Trophoblast cell (in vitro differentiated cells and primary cell): ENCODE measurements at regions not wholly inside any gene's neighbourhood (a gene's known extent, or its start where the extent isn't known, plus 50 kb on each side); places are given as distances from the start of the nearest gene placed in this dataset.

ENCODE experiments used
- DNase-seq, 2 donors: peaks; one replicate each; pipeline ENCODE4 v3.0.0-alpha.2; 2016
- H2AFZ ChIP-seq: 2 replicates; pipeline ENCODE4 v1.6.1; 2013; ENCODE audit warnings: low read length, moderate library complexity, mild to moderate bottlenecking; ENCODE audit not compliant: insufficient read depth, poor library complexity
- H2AK5ac ChIP-seq: 2 replicates; pipeline ENCODE4 v1.6.1; 2013; ENCODE audit warnings: mild to moderate bottlenecking, low read length
- H2BK120ac ChIP-seq: 2 replicates; pipeline ENCODE4 v1.6.1; 2013; ENCODE audit warnings: low read length, mild to moderate bottlenecking, moderate library complexity; ENCODE audit not compliant: insufficient read depth, poor library complexity
- H2BK12ac ChIP-seq: 2 replicates; pipeline ENCODE4 v1.6.1; 2013; ENCODE audit warnings: mild to moderate bottlenecking, low read length, moderate library complexity
- H2BK5ac ChIP-seq: 2 replicates; pipeline ENCODE4 v1.6.1; 2013; ENCODE audit warnings: low read length, low read depth, moderate library complexity, mild to moderate bottlenecking; ENCODE audit not compliant: poor library complexity
- H3K14ac ChIP-seq: 2 replicates; pipeline ENCODE4 v1.6.1; 2013; ENCODE audit warnings: mild to moderate bottlenecking, low read length
- H3K18ac ChIP-seq: 2 replicates; pipeline ENCODE4 v1.6.1; 2013; ENCODE audit warnings: mild to moderate bottlenecking, low read length
- H3K23ac ChIP-seq: 2 replicates; pipeline ENCODE4 v1.6.1; 2013; ENCODE audit warnings: low read length
- H3K27ac ChIP-seq: 2 replicates; pipeline ENCODE4 v1.5.1; 2013; ENCODE audit warnings: low read depth, mild to moderate bottlenecking, inconsistent platforms, low read length, moderate library complexity
- H3K27me3 ChIP-seq: 2 replicates; pipeline ENCODE4 v1.6.1; 2013; ENCODE audit warnings: inconsistent platforms, mild to moderate bottlenecking, low read length, moderate library complexity; ENCODE audit not compliant: insufficient read depth
- H3K36me3 ChIP-seq, 2 experiments: 1 replicate in 1 of 2; 2 replicates in 1 of 2; pipeline ENCODE4 v1.6.1; 2013; ENCODE audit warnings: low read length in 2 of 2, mild to moderate bottlenecking in 2 of 2, moderate library complexity in 1 of 2; ENCODE audit not compliant: insufficient read depth in 2 of 2, control insufficient read depth in 1 of 2
- H3K4ac ChIP-seq: 2 replicates; pipeline ENCODE4 v1.6.1; 2013; ENCODE audit warnings: low read depth, mild to moderate bottlenecking, low read length, moderate library complexity
- H3K4me1 ChIP-seq, 2 experiments: 1 replicate in 1 of 2; 2 replicates in 1 of 2; pipeline ENCODE4 v1.6.1; 2013; ENCODE audit warnings: low read length in 2 of 2, mild to moderate bottlenecking in 2 of 2, moderate library complexity in 1 of 2; ENCODE audit not compliant: insufficient read depth in 2 of 2, control insufficient read depth in 1 of 2
- H3K4me2 ChIP-seq: 2 replicates; pipeline ENCODE4 v1.6.1; 2013; ENCODE audit warnings: inconsistent platforms, mild to moderate bottlenecking, low read length, moderate library complexity
- H3K4me3 ChIP-seq: 2 replicates; pipeline ENCODE4 v1.5.1; 2013; ENCODE audit warnings: mild to moderate bottlenecking, low read depth, low read length, inconsistent platforms
- H3K79me1 ChIP-seq: one replicate; pipeline ENCODE4 v1.6.1; 2013; ENCODE audit warnings: low read length
- H3K79me2 ChIP-seq: 2 replicates; pipeline ENCODE4 v1.6.1; 2013; ENCODE audit warnings: low read length, mild to moderate bottlenecking; ENCODE audit not compliant: control insufficient read depth, insufficient read depth, poor library complexity
- H3K9ac ChIP-seq: 2 replicates; pipeline ENCODE4 v1.6.1; 2013; ENCODE audit warnings: mild to moderate bottlenecking, low read length
- H3K9me3 ChIP-seq: 2 replicates; pipeline ENCODE4 v1.6.1; 2013; ENCODE audit warnings: low read depth, mild to moderate bottlenecking, control low read depth, inconsistent platforms, low read length; ENCODE audit not compliant: insufficient read depth
- H4K12ac ChIP-seq: 2 replicates; pipeline ENCODE4 v1.6.1; 2013; ENCODE audit warnings: low read depth, mild to moderate bottlenecking, low read length, moderate library complexity
- H4K8ac ChIP-seq: 2 replicates; pipeline ENCODE4 v1.6.1; 2013; ENCODE audit warnings: low read depth, mild to moderate bottlenecking, low read length, moderate library complexity
- H4K91ac ChIP-seq: one replicate; pipeline ENCODE4 v1.6.1; 2013; ENCODE audit warnings: low read depth, mild to moderate bottlenecking, low read length, moderate library complexity
- WGBS: extraction: QIAGEN DNeasy Blood & Tissue Kit; methylation state at CpG from one replicate; pipeline ENCODE4 v1.1.7; 2013; ENCODE audit warnings: missing lambda C conversion rate; ENCODE audit not compliant: insufficient read length, insufficient coverage; ENCODE audit errors: extremely low coverage; 5-methylcytosine and 5-hydroxymethylcytosine counted together

- Histone ChIP-seq H2BK12ac (no peak overlapping the region), H3K27me3 (no peaks in the 10 kb centered on the region), H3K4me1 (no peaks in the 10 kb centered on the region), H2BK5ac (no peak overlapping the region), H2AFZ (no peak overlapping the region), H3K79me1 (no peaks in the 10 kb centered on the region), H3K4ac (no peak overlapping the region), H3K9ac (no peak overlapping the region), H3K9me3 (no peaks in the 10 kb centered on the region), H3K23ac (no peak overlapping the region), H3K79me2 (no peaks in the 10 kb centered on the region), H3K18ac (no peak overlapping the region), H3K14ac (no peak overlapping the region), H3K4me3 (no peak overlapping the region), H3K27ac (no peak overlapping the region), H4K12ac (no peak overlapping the region), H4K91ac (no peak overlapping the region), H2AK5ac (no peak overlapping the region), H3K36me3 (no peaks in the 10 kb centered on the region), H2BK120ac (no peak overlapping the region), H3K4me2 (no peak overlapping the region), H4K8ac (no peak overlapping the region)
- DNase-seq, result no peak
- WGBS, result 100% methylated on average over 1 of the region's 3 CpGs
Measured at GRCh38 chr5:57551251-57551650, 68.6 kb upstream of the ACTBL2 start.

- Histone ChIP-seq H3K4me2 (no peak overlapping the region), H4K8ac (no peak overlapping the region), H3K4ac (no peak overlapping the region), H4K91ac (no peak overlapping the region), H3K9me3 (no peaks in the 10 kb centered on the region), H2BK12ac (no peak overlapping the region), H3K23ac (no peak overlapping the region), H3K27ac (no peak overlapping the region), H3K36me3 (no peaks in the 10 kb centered on the region), H3K18ac (no peak overlapping the region), H3K4me3 (no peak overlapping the region), H2AK5ac (no peak overlapping the region), H3K4me1 (no peaks in the 10 kb centered on the region), H3K79me2 (no peaks in the 10 kb centered on the region), H3K14ac (no peak overlapping the region), H3K79me1 (no peaks in the 10 kb centered on the region), H2BK5ac (no peak overlapping the region), H2AFZ (no peak overlapping the region), H3K27me3 (no peaks in the 10 kb centered on the region), H4K12ac (no peak overlapping the region), H3K9ac (no peak overlapping the region), H2BK120ac (no peak overlapping the region)
- no peak for DNase-seq
- WGBS, result no CpG with 5 or more reads among the region's 6 CpGs
Measured at GRCh38 chr5:57550132-57550531, 67.5 kb upstream of the ACTBL2 start.

- Histone ChIP-seq H3K9me3 (no peaks in the 10 kb centered on the region), H2BK12ac (no peak overlapping the region), H3K18ac (no peak overlapping the region), H3K14ac (no peak overlapping the region), H4K8ac (no peak overlapping the region), H3K4me3 (no peak overlapping the region), H4K91ac (no peak overlapping the region), H2AFZ (no peak overlapping the region), H3K27ac (no peak overlapping the region), H3K36me3 (no peaks in the 10 kb centered on the region), H3K9ac (no peak overlapping the region), H4K12ac (no peak overlapping the region), H3K4me2 (no peak overlapping the region), H3K23ac (no peak overlapping the region), H2BK120ac (no peak overlapping the region), H3K27me3 (no peaks in the 10 kb centered on the region), H3K79me1 (no peaks in the 10 kb centered on the region), H2AK5ac (no peak overlapping the region), H3K4me1 (no peaks in the 10 kb centered on the region), H3K4ac (no peak overlapping the region), H2BK5ac (no peak overlapping the region), H3K79me2 (no peaks in the 10 kb centered on the region)
- no peak for DNase-seq
Measured at GRCh38 chr5:57549566-57549965, 67.0 kb upstream of the ACTBL2 start.

GRCh38 chr5:57540823-57541222, 58.2 kb upstream of the ACTBL2 start:
- no peak overlapping the region for H2BK120ac ChIP-seq
- no peaks in the 10 kb centered on the region for H3K27me3 ChIP-seq
- no peak overlapping the region for H2AK5ac ChIP-seq
- H3K14ac ChIP-seq, result no peak overlapping the region
- H3K79me1 ChIP-seq, result no peaks in the 10 kb centered on the region
- no peak for DNase-seq
- H3K79me2 ChIP-seq, result no peaks in the 10 kb centered on the region
- H3K18ac ChIP-seq, result no peak overlapping the region
- no peak overlapping the region for H3K9ac ChIP-seq
- no peaks in the 10 kb centered on the region for H3K9me3 ChIP-seq
- no peak overlapping the region for H4K91ac ChIP-seq
- H3K23ac ChIP-seq, result no peak overlapping the region
- H2AFZ ChIP-seq, result no peak overlapping the region
- H3K4ac ChIP-seq, result no peak overlapping the region
- H2BK12ac ChIP-seq, result no peak overlapping the region
- no peak overlapping the region for H3K27ac ChIP-seq
- H4K12ac ChIP-seq, result no peak overlapping the region
- no peaks in the 10 kb centered on the region for H3K4me1 ChIP-seq
- no peak overlapping the region for H3K4me2 ChIP-seq
- H4K8ac ChIP-seq, result no peak overlapping the region
- no peak overlapping the region for H2BK5ac ChIP-seq
- WGBS, result no CpG with 5 or more reads among the region's 2 CpGs
- no peak overlapping the region for H3K4me3 ChIP-seq
- H3K36me3 ChIP-seq, result no peaks in the 10 kb centered on the region
